OCI-LY3 (cell line): ENCODE measurements at regions not wholly inside any gene's neighbourhood (a gene's known extent, or its start where the extent isn't known, plus 50 kb on each side); places are given as distances from the start of the nearest gene placed in this dataset.
"Not testable (repeated sequence)": the region's sequence is repeated elsewhere in the genome, so short reads cannot be mapped to it uniquely, and the experiment has no call there.

ENCODE experiments used
- H2AFZ ChIP-seq: fragments of 200-600, 300-600 bp; shearing (Covaris generic); 2 replicates; pipeline ENCODE4 v1.6.0; 2014; ENCODE audit warnings: antibody characterized with exemption, low read depth, low read length
- H3K27ac ChIP-seq: fragments of 200-600, 300-600 bp; sonication (generic); 2 replicates; pipeline ENCODE4 v1.5.1; 2014; ENCODE audit warnings: mild to moderate bottlenecking, low read length, moderate library complexity, mixed read lengths
- H3K27me3 ChIP-seq: fragments of 200-600, 300-600 bp; sonication (generic); 2 replicates; pipeline ENCODE4 v1.6.1; 2014; ENCODE audit warnings: low read depth, low read length, mixed read lengths
- H3K36me3 ChIP-seq: fragments of 200-600, 300-600 bp; sonication (generic); replicated peaks from 2 replicates; pipeline ENCODE3; 2014; ENCODE audit warnings: low read depth, low read length, mixed read lengths
- H3K4me1 ChIP-seq: fragments of 300-600, 200-600 bp; sonication (generic); 2 replicates; pipeline ENCODE4 v1.6.1; 2014; ENCODE audit warnings: low read length, mixed read lengths
- H3K4me2 ChIP-seq: fragments of 200-600, 300-600 bp; sonication (generic); 2 replicates; pipeline ENCODE4 v1.6.1; 2014; ENCODE audit warnings: low read length, mixed read lengths
- H3K4me3 ChIP-seq: fragments of 300-600, 200-600 bp; sonication (generic); 2 replicates; pipeline ENCODE4 v1.5.1; 2014; ENCODE audit warnings: antibody characterized with exemption, mild to moderate bottlenecking, low read length, moderate library complexity
- H3K79me2 ChIP-seq: fragments of 300-600, 200-600 bp; shearing (Covaris generic); 2 replicates; pipeline ENCODE4 v1.6.1; 2014; ENCODE audit warnings: mild to moderate bottlenecking, low read length, mixed read lengths
- H3K9ac ChIP-seq: fragments of 300-600, 200-600 bp; shearing (Covaris generic); 2 replicates; pipeline ENCODE4 v1.6.0; 2014; ENCODE audit warnings: mild to moderate bottlenecking, low read length, moderate library complexity
- H3K9me3 ChIP-seq: fragments of 200-600, 300-600 bp; shearing (Covaris generic); 2 replicates; pipeline ENCODE4 v1.6.1; 2014; ENCODE audit warnings: low read length, mixed read lengths; ENCODE audit not compliant: insufficient read depth
- H4K20me1 ChIP-seq: fragments of 200-600, 300-600 bp; sonication (generic); 2 replicates; pipeline ENCODE4 v1.6.1; 2016; ENCODE audit warnings: low read length, mixed read lengths; ENCODE audit not compliant: insufficient read depth
- EZH2phosphoT487 ChIP-seq: fragments of 200-600 bp; shearing (Covaris generic); IDR thresholded peaks from 2 replicates; pipeline ENCODE4 v1.6.1; 2018; ENCODE audit warnings: antibody characterized with exemption, mixed run types, low read depth
- TF ChIP-seq, protein P1 (sequence below): fragments of 200-600, 300-600 bp; sonication (generic); IDR thresholded peaks from 2 replicates; pipeline ENCODE4 v1.5.1; 2014; ENCODE audit warnings: antibody characterized with exemption, low read length, low read depth

- no peaks in the 10 kb centered on the region for H3K4me1 ChIP-seq
- no peaks in the 10 kb centered on the region for H3K27me3 ChIP-seq
- no peak overlapping the region for H3K4me3 ChIP-seq
- no peak overlapping the region for H2AFZ ChIP-seq
- H4K20me1 ChIP-seq, result no peaks in the 10 kb centered on the region
- no peaks in the 10 kb centered on the region for H3K79me2 ChIP-seq
- no peak overlapping the region for H3K9ac ChIP-seq
- TF ChIP-seq EZH2phosphoT487, result no peak
- TF ChIP-seq, protein P1, sequence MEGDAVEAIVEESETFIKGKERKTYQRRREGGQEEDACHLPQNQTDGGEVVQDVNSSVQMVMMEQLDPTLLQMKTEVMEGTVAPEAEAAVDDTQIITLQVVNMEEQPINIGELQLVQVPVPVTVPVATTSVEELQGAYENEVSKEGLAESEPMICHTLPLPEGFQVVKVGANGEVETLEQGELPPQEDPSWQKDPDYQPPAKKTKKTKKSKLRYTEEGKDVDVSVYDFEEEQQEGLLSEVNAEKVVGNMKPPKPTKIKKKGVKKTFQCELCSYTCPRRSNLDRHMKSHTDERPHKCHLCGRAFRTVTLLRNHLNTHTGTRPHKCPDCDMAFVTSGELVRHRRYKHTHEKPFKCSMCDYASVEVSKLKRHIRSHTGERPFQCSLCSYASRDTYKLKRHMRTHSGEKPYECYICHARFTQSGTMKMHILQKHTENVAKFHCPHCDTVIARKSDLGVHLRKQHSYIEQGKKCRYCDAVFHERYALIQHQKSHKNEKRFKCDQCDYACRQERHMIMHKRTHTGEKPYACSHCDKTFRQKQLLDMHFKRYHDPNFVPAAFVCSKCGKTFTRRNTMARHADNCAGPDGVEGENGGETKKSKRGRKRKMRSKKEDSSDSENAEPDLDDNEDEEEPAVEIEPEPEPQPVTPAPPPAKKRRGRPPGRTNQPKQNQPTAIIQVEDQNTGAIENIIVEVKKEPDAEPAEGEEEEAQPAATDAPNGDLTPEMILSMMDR, result no peak
- no peak overlapping the region for H3K4me2 ChIP-seq
- no peak overlapping the region for H3K27ac ChIP-seq
- no peaks in the 10 kb centered on the region for H3K36me3 ChIP-seq
- no peaks in the 10 kb centered on the region for H3K9me3 ChIP-seq
Measured at GRCh38 chr14:40025101-40025500, 592.9 kb upstream of the FBXO33 start.

DNA sequence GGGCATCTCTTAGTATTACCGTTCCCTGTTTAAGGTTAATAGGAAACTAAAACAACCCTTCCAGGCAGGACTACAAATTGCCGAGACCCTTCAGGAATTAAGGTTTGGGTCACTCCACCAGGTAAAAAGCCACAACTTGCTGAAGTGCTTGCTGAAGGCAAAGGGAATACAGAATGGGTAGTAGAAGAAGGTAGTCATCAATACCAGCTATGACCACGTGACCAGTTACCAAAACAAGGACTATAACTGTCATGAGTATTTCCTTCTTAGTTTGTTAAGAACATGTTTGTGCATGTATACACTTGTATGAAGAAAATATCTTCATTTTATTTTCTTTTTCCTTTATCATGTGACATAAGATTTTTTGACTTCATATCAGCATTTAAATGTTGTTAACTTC lies 578.7 kb upstream of the FBXO33 start:
- H3K36me3 ChIP-seq, result no peaks in the 10 kb centered on the region

GRCh38 chr14:40009771-40010170 lies 577.5 kb upstream of the FBXO33 start:
- no peaks in the 10 kb centered on the region for H3K4me1 ChIP-seq
- H3K36me3 ChIP-seq, result no peaks in the 10 kb centered on the region
- no peak overlapping the region for H3K27ac ChIP-seq
- TF ChIP-seq, protein P1, result no peak
- no peak for TF ChIP-seq EZH2phosphoT487
- no peaks in the 10 kb centered on the region for H3K27me3 ChIP-seq
- no peak overlapping the region for H3K9ac ChIP-seq
- H3K9me3 ChIP-seq, result no peaks in the 10 kb centered on the region
- H3K4me3 ChIP-seq, result no peak overlapping the region
- H3K4me2 ChIP-seq, result no peak overlapping the region
- H2AFZ ChIP-seq, result no peak overlapping the region
- H4K20me1 ChIP-seq, result no peaks in the 10 kb centered on the region
- no peaks in the 10 kb centered on the region for H3K79me2 ChIP-seq

More for the DNA sequence above, 578.7 kb upstream of the FBXO33 start:
- H3K27me3 ChIP-seq, result no peaks in the 10 kb centered on the region
- no peaks in the 10 kb centered on the region for H3K4me1 ChIP-seq
- TF ChIP-seq, protein P1, result no peak
- TF ChIP-seq EZH2phosphoT487, result no peak
- no peak overlapping the region for H3K4me2 ChIP-seq
- no peak overlapping the region for H3K9ac ChIP-seq
- no peaks in the 10 kb centered on the region for H3K9me3 ChIP-seq
- no peak overlapping the region for H3K4me3 ChIP-seq
- H4K20me1 ChIP-seq, result no peaks in the 10 kb centered on the region
- H3K27ac ChIP-seq, result no peak overlapping the region
- H2AFZ ChIP-seq, result no peak overlapping the region
- H3K79me2 ChIP-seq, result no peaks in the 10 kb centered on the region

GRCh38 chr14:40008345-40008744 lies 576.1 kb upstream of the FBXO33 start:
- H3K9me3 ChIP-seq, H3K4me2 ChIP-seq, H3K27me3 ChIP-seq, H3K9ac ChIP-seq, H3K36me3 ChIP-seq, H3K4me3 ChIP-seq, H3K27ac ChIP-seq, H3K79me2 ChIP-seq, H2AFZ ChIP-seq, H4K20me1 ChIP-seq, H3K4me1 ChIP-seq: not testable (repeated sequence)
